Vagina (tissue), 2 donors: ENCODE measurements at regions not wholly inside any gene's neighbourhood (a gene's known extent, or its start where the extent isn't known, plus 50 kb on each side); places are given as distances from the start of the nearest gene placed in this dataset.
"Not testable (repeated sequence)": the region's sequence is repeated elsewhere in the genome, so short reads cannot be mapped to it uniquely, and the experiment has no call there.

Source experiments
- DNase-seq, 2 donors: peaks; one replicate each; pipeline ENCODE4 v3.0.0-alpha.2; 2017; ENCODE audit errors: extremely low spot score in 2 of 2
- H3K27ac ChIP-seq: fragments of 200-600 bp; sonication (generic); one replicate; pipeline ENCODE4 v1.5.1; 2019
- H3K27me3 ChIP-seq: fragments of 200-600 bp; sonication (generic); one replicate; pipeline ENCODE4 v1.5.1; 2019
- H3K36me3 ChIP-seq, 2 donors: fragments of 200-600 bp; sonication (generic); one replicate each; pipeline ENCODE4 v1.5.1; 2017 to 2019
- H3K4me1 ChIP-seq: fragments of 200-600 bp; sonication (generic); one replicate; pipeline ENCODE4 v1.5.1; 2019
- H3K4me3 ChIP-seq, 2 donors: fragments of 200-600 bp; sonication (generic); 1 replicate in 1 of 2; 2 replicates in 1 of 2; pipeline ENCODE4 v1.5.1; 2016 to 2019
- H3K9me3 ChIP-seq: fragments of 200-600 bp; sonication (generic); one replicate; pipeline ENCODE4 v1.5.1; 2019
- POLR2A ChIP-seq, 2 donors: fragments of 450-650 bp; IDR thresholded peaks; one replicate each; pipeline ENCODE4 v1.6.1; 2017; ENCODE audit warnings: antibody characterized with exemption in 2 of 2, mild to moderate bottlenecking in 2 of 2, moderate library complexity in 2 of 2
- POLR2AphosphoS5 ChIP-seq, 2 donors: sonication (generic); formaldehyde crosslinking; IDR thresholded peaks; one replicate each; pipeline ENCODE4 v1.9.0; 2017; ENCODE audit warnings: antibody characterized with exemption in 2 of 2, mild to moderate bottlenecking in 2 of 2, low read depth in 1 of 2; ENCODE audit not compliant: insufficient read depth in 1 of 2
- intact Hi-C: fragments of 100-400 bp; cut with DNase I; formaldehyde crosslinking; loops from one replicate; pipeline ENCODE4 v1.15.1; 2023
- TF ChIP-seq, protein P1 (sequence below), 3 experiments: fragments of 450-650 bp in 2 of 3; fragments of 200-600 bp in 1 of 3; sonication (generic) in 1 of 3; IDR thresholded peaks; one replicate each; pipeline ENCODE4 v1.5.1; 2017 to 2019; ENCODE audit warnings: antibody characterized with exemption in 3 of 3, mild to moderate bottlenecking in 2 of 3, moderate library complexity in 2 of 3

DNA sequence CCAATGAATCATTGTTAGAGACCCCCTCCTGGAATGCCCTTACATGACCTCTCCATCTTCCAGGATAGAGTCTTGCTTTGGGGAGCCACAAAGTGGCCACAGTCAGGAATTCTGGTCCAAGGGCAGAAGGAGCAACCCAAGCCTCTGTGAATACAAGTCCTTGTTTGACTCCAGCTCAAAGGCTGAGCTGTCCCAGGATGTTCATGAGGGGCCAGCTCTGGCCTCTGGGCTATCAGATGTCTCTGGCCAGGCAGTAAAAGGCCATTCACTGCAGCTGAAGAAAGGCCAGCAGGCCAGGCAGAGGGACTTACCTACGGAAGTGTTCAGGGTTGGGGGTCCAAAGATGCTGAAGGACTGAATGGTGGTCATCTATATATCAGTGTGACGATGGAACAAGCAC lies 98.3 kb upstream of the IPO9 start:
- no peaks in the 10 kb centered on the region for H3K9me3 ChIP-seq
- DNase-seq = no peak
- TF ChIP-seq POLR2AphosphoS5 (IDR thresholded peaks at IDR 0.05; ENCODE audit: insufficient read depth in 1 of 2, low read depth in 1 of 2) (no peak), POLR2A (IDR thresholded peaks at IDR 0.05) (no peak)
- TF ChIP-seq, protein P1, sequence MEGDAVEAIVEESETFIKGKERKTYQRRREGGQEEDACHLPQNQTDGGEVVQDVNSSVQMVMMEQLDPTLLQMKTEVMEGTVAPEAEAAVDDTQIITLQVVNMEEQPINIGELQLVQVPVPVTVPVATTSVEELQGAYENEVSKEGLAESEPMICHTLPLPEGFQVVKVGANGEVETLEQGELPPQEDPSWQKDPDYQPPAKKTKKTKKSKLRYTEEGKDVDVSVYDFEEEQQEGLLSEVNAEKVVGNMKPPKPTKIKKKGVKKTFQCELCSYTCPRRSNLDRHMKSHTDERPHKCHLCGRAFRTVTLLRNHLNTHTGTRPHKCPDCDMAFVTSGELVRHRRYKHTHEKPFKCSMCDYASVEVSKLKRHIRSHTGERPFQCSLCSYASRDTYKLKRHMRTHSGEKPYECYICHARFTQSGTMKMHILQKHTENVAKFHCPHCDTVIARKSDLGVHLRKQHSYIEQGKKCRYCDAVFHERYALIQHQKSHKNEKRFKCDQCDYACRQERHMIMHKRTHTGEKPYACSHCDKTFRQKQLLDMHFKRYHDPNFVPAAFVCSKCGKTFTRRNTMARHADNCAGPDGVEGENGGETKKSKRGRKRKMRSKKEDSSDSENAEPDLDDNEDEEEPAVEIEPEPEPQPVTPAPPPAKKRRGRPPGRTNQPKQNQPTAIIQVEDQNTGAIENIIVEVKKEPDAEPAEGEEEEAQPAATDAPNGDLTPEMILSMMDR (IDR thresholded peaks at IDR 0.05) = no peak
- no peak overlapping the region for H3K27ac ChIP-seq
- intact Hi-C loops = no loop called here
- no peak overlapping the region for H3K4me3 ChIP-seq
- H3K27me3 ChIP-seq = no peaks in the 10 kb centered on the region
- no peaks in the 10 kb centered on the region for H3K36me3 ChIP-seq
- peaks cover 15% of the 10 kb centered on the region for H3K4me1 ChIP-seq

DNA sequence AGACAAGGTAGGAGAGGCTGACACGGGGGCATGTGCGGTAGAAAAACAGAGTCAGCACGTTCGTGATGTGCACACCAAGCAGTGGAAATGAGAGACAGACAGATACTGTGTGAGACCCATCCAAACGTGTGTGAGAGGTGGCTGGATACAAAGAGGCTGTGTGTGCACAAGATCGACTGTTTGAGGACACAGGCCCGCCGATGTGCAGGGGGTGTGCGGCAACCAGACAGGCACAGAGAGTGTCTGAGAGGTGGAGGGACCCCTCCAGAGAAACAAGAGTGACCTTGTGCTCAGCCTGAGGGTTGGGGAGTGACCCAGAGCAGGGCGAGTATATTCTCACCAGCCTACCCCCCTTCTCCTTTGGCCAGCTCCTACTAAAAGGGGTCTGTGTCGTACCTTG lies 97.8 kb upstream of the IPO9 start:
- Histone ChIP-seq H3K27me3 (no peaks in the 10 kb centered on the region), H3K4me1 (peaks cover 20% of the 10 kb centered on the region), H3K36me3 (no peaks in the 10 kb centered on the region), H3K27ac (no peak overlapping the region), H3K9me3 (no peaks in the 10 kb centered on the region), H3K4me3 (no peak overlapping the region)
- TF ChIP-seq, protein P1 (IDR thresholded peaks at IDR 0.05) = no peak
- TF ChIP-seq POLR2AphosphoS5 (IDR thresholded peaks at IDR 0.05; ENCODE audit: insufficient read depth in 1 of 2, low read depth in 1 of 2) = no peak
- no peak for TF ChIP-seq POLR2A (IDR thresholded peaks at IDR 0.05)
- intact Hi-C loops = no loop called here
- DNase-seq = no peak

DNA sequence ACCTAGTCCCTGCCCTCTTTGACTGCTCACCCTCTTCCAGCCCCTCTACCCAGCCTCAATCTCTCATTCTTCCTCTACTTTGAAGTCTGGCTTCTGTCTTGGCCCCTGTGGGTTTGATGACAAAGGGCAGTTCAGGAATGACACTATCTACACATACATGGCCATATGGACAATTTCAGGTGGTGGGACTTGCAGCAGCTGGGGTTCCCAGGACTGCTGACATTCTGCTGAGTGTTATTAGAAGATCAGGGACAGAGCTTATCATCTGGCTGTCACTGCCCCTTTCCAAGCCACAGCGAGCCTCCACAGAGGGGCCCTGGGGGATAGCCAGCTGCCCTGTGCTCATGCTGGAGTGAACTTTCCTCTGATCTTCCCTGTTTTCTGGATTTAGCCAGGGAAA lies 97.4 kb upstream of the IPO9 start:
- Histone ChIP-seq H3K4me3 (no peak overlapping the region), H3K36me3 (no peaks in the 10 kb centered on the region), H3K9me3 (no peaks in the 10 kb centered on the region), H3K4me1 (peaks cover 25% of the 10 kb centered on the region), H3K27ac (no peak overlapping the region), H3K27me3 (no peaks in the 10 kb centered on the region)
- TF ChIP-seq, protein P1 (IDR thresholded peaks at IDR 0.05) = no peak
- no peak for TF ChIP-seq POLR2AphosphoS5 (IDR thresholded peaks at IDR 0.05; ENCODE audit: insufficient read depth in 1 of 2, low read depth in 1 of 2)
- intact Hi-C loops = no loop called here
- DNase-seq = no peak

DNA sequence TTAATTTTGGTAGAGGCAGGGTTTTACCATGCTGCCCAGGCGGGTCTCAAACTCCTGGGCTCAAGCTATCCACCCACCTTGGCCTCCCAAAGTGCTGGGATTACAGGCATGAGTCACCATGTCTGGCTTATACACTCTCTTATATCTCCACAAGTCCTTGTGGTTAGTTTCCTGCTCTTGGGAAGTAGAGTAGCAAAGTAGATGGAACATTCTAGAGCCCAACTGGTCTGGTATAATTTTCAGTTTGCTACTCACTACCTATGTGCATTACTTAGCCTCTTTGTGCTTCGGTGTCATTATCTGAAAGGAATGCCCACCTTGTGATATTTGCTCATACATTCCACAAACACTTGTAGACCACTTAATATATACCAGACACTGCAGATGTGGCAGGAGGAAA lies 96.6 kb upstream of the IPO9 start:
- Histone ChIP-seq H3K9me3 (no peaks in the 10 kb centered on the region), H3K36me3 (no peaks in the 10 kb centered on the region), H3K27ac (no peak overlapping the region), H3K27me3 (no peaks in the 10 kb centered on the region), H3K4me3 (no peak overlapping the region), H3K4me1 (peaks cover 28% of the 10 kb centered on the region)
- no peak for DNase-seq
- TF ChIP-seq, protein P1 (IDR thresholded peaks at IDR 0.05) = no peak
- no peak for TF ChIP-seq POLR2A (IDR thresholded peaks at IDR 0.05)
- TF ChIP-seq POLR2AphosphoS5 (IDR thresholded peaks at IDR 0.05; ENCODE audit: insufficient read depth in 1 of 2, low read depth in 1 of 2) = no peak
- intact Hi-C loops = no loop called here

DNA sequence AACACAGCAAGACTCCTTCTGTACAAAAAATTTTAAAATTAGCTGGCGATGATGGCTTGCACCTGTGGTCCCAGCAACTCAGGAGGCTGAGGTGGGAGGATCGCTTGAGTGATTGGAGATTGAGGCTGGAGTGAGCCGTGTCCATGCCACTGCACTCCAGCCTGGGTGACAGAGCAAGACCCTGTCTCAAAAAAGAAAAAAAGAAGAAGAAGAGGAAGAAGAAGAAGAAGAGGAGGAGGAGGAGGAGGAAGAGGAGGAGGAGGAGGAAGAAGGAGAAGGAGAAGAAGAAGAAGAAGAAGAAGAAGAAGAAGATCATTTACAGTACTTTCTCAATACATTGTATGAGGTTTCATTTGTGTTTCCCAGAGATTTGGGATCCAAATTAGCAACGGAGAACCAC lies 94.7 kb upstream of the IPO9 start:
- intact Hi-C loops = not testable (repeated sequence)

DNA sequence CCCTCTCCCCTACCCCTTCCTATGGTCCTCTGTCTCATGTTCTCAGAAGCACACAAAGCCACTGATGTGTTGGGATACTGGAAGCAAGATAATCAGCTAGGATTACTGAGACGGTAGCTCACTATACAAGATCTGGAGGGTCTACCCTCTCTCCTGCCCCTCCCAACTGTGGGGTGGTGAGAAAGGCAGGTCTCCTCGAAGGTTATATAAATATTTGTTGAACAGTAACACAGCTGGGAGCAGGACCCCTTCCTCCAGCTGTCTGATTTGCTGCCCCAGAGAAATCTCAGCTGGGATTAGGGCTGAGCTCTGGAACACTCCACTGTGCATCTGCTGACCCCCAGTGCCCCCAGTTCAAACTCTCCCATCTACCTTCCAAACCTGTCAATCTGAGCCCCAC lies 94.2 kb upstream of the IPO9 start:
- no peaks in the 10 kb centered on the region for H3K27me3 ChIP-seq
- no peak for DNase-seq
- H3K4me1 ChIP-seq = peaks cover 50% of the 10 kb centered on the region
- no peaks in the 10 kb centered on the region for H3K36me3 ChIP-seq
- TF ChIP-seq, protein P1 (IDR thresholded peaks at IDR 0.05) = no peak
- TF ChIP-seq POLR2A (IDR thresholded peaks at IDR 0.05) = no peak
- no peak for TF ChIP-seq POLR2AphosphoS5 (IDR thresholded peaks at IDR 0.05; ENCODE audit: insufficient read depth in 1 of 2, low read depth in 1 of 2)
- no peak overlapping the region for H3K27ac ChIP-seq
- no peaks in the 10 kb centered on the region for H3K9me3 ChIP-seq
- no peak overlapping the region for H3K4me3 ChIP-seq
- intact Hi-C loops = no loop called here

More for the DNA sequence above, 94.7 kb upstream of the IPO9 start:
- H3K9me3 ChIP-seq, H3K27ac ChIP-seq, H3K27me3 ChIP-seq, H3K4me3 ChIP-seq, H3K36me3 ChIP-seq, DNase-seq: not testable (repeated sequence)
- peaks cover 46% of the 10 kb centered on the region for H3K4me1 ChIP-seq
